Endothelial cell of umbilical vein (primary cell): ENCODE measurements at regions not wholly inside any gene's neighbourhood (a gene's known extent, or its start where the extent isn't known, plus 50 kb on each side); places are given as distances from the start of the nearest gene placed in this dataset.
"Not testable (repeated sequence)": the region's sequence is repeated elsewhere in the genome, so short reads cannot be mapped to it uniquely, and the experiment has no call there.

ENCODE experiments used
- BruUV-seq: library from RNA; stranded (reverse); fragments of 400-500 nt; replicated peaks from 2 replicates; lab custom pipeline; 2021; lab: Mats Ljungman, UMichigan
- CTCF ChIA-PET: fragments of 300-600, 350-600 bp; sonication (Branson Sonifier 250); formaldehyde crosslinking; loops from one replicate; lab custom pipeline; 2021; ENCODE audit warnings: antibody characterized with exemption, inconsistent platforms; lab: Charles Lee
- POLR2A ChIA-PET: fragments of 300-600, 350-600 bp; sonication (Branson Sonifier 250); formaldehyde crosslinking; loops from one replicate; lab custom pipeline; 2021; ENCODE audit warnings: antibody characterized with exemption, inconsistent platforms; lab: Charles Lee
- DNase-seq: peaks from one replicate; pipeline ENCODE4 v3.0.0-alpha.2; 2011; ENCODE audit warnings: low read depth, low spot score
- FAIRE-seq: peaks from 2 replicates; lab custom pipeline; 2011; peaks lifted over from hg19 to GRCh38; lab: Jason Lieb, UNC
- H2AFZ ChIP-seq: 2 replicates; pipeline ENCODE4 v1.6.0; 2012; ENCODE audit warnings: low read depth, low read length, control low read depth, inconsistent platforms
- H3K27ac ChIP-seq: 2 replicates; pipeline ENCODE4 v1.5.1; 2011; ENCODE audit warnings: low read depth, mild to moderate bottlenecking, control low read depth, low read length, moderate library complexity; ENCODE audit not compliant: insufficient read depth
- H3K27me3 ChIP-seq, 2 experiments: 2 replicates each; pipeline versions ENCODE4 v1.6.0 to v1.6.1; 2011; ENCODE audit warnings: low read length in 2 of 2, mixed read lengths in 1 of 2; ENCODE audit not compliant: control insufficient read depth in 2 of 2, insufficient read depth in 2 of 2
- H3K36me3 ChIP-seq, 2 experiments: 2 replicates in 1 of 2; 3 replicates in 1 of 2; pipeline ENCODE4 v1.5.1; 2011; ENCODE audit warnings: low read length in 2 of 2, mild to moderate bottlenecking in 1 of 2, moderate library complexity in 1 of 2; ENCODE audit not compliant: control insufficient read depth in 2 of 2, insufficient read depth in 2 of 2; ENCODE audit errors: extremely low read depth in 1 of 2
- H3K4me1 ChIP-seq: 3 replicates; pipeline ENCODE4 v1.5.1; 2011; ENCODE audit warnings: mild to moderate bottlenecking, low read length; ENCODE audit not compliant: control insufficient read depth, insufficient read depth; ENCODE audit errors: extremely low read depth
- H3K4me2 ChIP-seq: 2 replicates; pipeline ENCODE4 v1.6.1; 2011; ENCODE audit warnings: low read length, control low read depth, mixed read lengths; ENCODE audit not compliant: insufficient read depth
- H3K4me3 ChIP-seq, 3 experiments: fragments of 200-600 bp in 1 of 3; sonication (generic), shearing (Covaris generic) in 1 of 3; replicated peaks in 1 of 3; 2 replicates each; pipeline ENCODE4 v1.5.1; 2011 to 2016; ENCODE audit warnings: control low read depth in 3 of 3, low read length in 3 of 3, mild to moderate bottlenecking in 2 of 3, inconsistent platforms in 1 of 3, low read depth in 1 of 3, moderate library complexity in 1 of 3; ENCODE audit not compliant: insufficient read depth in 1 of 3
- H3K79me2 ChIP-seq: 2 replicates; pipeline ENCODE4 v1.6.0; 2012; ENCODE audit warnings: low read length, inconsistent platforms; ENCODE audit not compliant: control insufficient read depth, insufficient read depth
- H3K9ac ChIP-seq: replicated peaks from 2 replicates; pipeline ENCODE3; 2011; ENCODE audit warnings: low read length, control low read depth; ENCODE audit not compliant: insufficient read depth; ENCODE audit errors: extremely low read depth
- H3K9me1 ChIP-seq: replicated peaks from 3 replicates; pipeline ENCODE4 v1.6.0; 2011; ENCODE audit warnings: mild to moderate bottlenecking, low read length; ENCODE audit not compliant: control insufficient read depth, insufficient read depth; ENCODE audit errors: extremely low read depth
- H3K9me3 ChIP-seq: replicated peaks from 2 replicates; pipeline ENCODE4 v1.5.1; 2012; ENCODE audit warnings: low read length, inconsistent platforms; ENCODE audit not compliant: control insufficient read depth, insufficient read depth
- H4K20me1 ChIP-seq: replicated peaks from 2 replicates; pipeline ENCODE3; 2011; ENCODE audit warnings: mild to moderate bottlenecking, low read length; ENCODE audit not compliant: control insufficient read depth, insufficient read depth; ENCODE audit errors: extremely low read depth
- dilution Hi-C: fragments of 300-500 bp; cut with MboI; formaldehyde crosslinking; loops from one replicate; pipeline ENCODE4 v1.15.0; 2019; ENCODE audit warnings: low sequenced_read_pairs; ENCODE audit not compliant: extremely low pct_ligation_motif_present
- intact Hi-C: fragments of 100-400 bp; cut with micrococcal nuclease; formaldehyde crosslinking; loops from one replicate; pipeline ENCODE4 v1.10.0; 2022

- H2AFZ ChIP-seq, H3K4me2 ChIP-seq, dilution Hi-C loops, BruUV-seq, CTCF ChIA-PET, H3K36me3 ChIP-seq, H3K4me1 ChIP-seq, intact Hi-C loops, H3K27me3 ChIP-seq, H3K9me3 ChIP-seq, H3K27ac ChIP-seq, H3K79me2 ChIP-seq, H3K9me1 ChIP-seq, POLR2A ChIA-PET, H3K4me3 ChIP-seq, FAIRE-seq, H3K9ac ChIP-seq, H4K20me1 ChIP-seq, DNase-seq: not testable (repeated sequence)
Measured at GRCh38 chr15:24309700-24310099, 365.9 kb upstream of the NPAP1 start.

GRCh38 chr15:24311692-24312091 is 363.9 kb upstream of the NPAP1 start:
- H3K9ac ChIP-seq, H3K9me1 ChIP-seq, dilution Hi-C loops, FAIRE-seq, H3K4me1 ChIP-seq, H4K20me1 ChIP-seq, POLR2A ChIA-PET, H3K27me3 ChIP-seq, H3K79me2 ChIP-seq, CTCF ChIA-PET, H3K36me3 ChIP-seq, H3K4me3 ChIP-seq, intact Hi-C loops, DNase-seq, BruUV-seq, H3K4me2 ChIP-seq, H3K27ac ChIP-seq, H3K9me3 ChIP-seq, H2AFZ ChIP-seq: not testable (repeated sequence)

GRCh38 chr15:24316326-24316725 is 359.2 kb upstream of the NPAP1 start:
- H3K27ac ChIP-seq, H3K9me1 ChIP-seq, H3K4me1 ChIP-seq, H3K9me3 ChIP-seq, POLR2A ChIA-PET, DNase-seq, H3K4me2 ChIP-seq, CTCF ChIA-PET, intact Hi-C loops, H3K9ac ChIP-seq, FAIRE-seq, H3K79me2 ChIP-seq, BruUV-seq, H3K4me3 ChIP-seq, H3K36me3 ChIP-seq, dilution Hi-C loops, H3K27me3 ChIP-seq, H4K20me1 ChIP-seq, H2AFZ ChIP-seq: not testable (repeated sequence)
